ENCODE measurements at regions not wholly inside any gene's neighbourhood (a gene's known extent, or its start where the extent isn't known, plus 50 kb on each side); places are given as distances from the start of the nearest gene placed in this dataset.

GRCh38 chr3:159787794-159788205 lies 200.8 kb upstream of the IL12A start:
- no peak for DNase-seq (ENCODE audit: low read depth in 3 of 3)

GRCh38 chr3:159788291-159788690 lies 200.3 kb upstream of the IL12A start:
- no peak for DNase-seq (ENCODE audit: low read depth in 3 of 3)

- no peak for DNase-seq (ENCODE audit: low read depth in 3 of 3)
Observed at GRCh38 chr3:159789017-159789416, 199.6 kb upstream of the IL12A start.

GRCh38 chr3:159789742-159790635 lies 198.6 kb upstream of the IL12A start:
- DNase-seq (ENCODE audit: low read depth in 3 of 3): no peak

DNA sequence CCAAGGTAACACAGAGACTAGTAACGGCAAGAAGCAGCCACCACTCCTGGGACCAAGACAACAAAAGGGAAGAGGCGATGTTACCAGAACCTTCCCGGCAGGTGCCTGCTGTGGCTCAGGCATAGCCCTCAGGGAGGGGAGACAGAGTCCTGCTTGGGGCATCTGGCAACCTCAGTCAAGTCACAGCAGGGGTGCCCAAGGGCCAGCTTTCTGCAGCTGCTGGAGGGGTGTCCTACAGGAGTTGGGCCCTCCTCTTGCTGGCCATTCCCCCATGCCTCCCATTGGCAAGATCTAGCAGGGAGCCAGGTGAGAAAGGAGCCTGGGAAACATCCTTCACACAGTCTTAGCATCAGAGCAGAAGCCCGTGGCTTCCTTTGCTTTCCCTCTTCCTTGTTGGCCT lies 197.3 kb upstream of the IL12A start:
- no peak for DNase-seq (ENCODE audit: low read depth in 3 of 3)

GRCh38 chr3:159792070-159792469 lies 196.6 kb upstream of the IL12A start:
- DNase-seq (ENCODE audit: low read depth in 3 of 3): no peak

DNA sequence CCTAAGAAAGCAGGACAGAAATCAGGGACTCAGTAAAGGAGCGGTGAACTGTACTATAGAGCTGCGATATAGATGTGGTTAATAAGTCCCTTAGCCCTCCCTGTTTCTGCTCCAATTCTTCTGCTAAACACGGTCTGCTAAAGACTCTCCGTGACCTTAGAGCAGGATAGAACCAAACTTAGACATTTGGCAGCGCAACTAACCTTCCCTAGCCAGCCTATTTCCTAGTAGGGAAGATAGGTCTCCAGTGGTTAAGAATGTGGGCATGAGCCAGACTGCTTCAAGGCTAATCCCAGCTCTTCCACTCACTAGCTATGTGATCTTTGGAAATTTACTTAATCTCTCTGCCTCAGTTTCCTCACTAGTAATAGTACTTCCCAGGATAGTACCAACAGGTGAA lies 193.6 kb upstream of the IL12A start:
- DNase-seq (ENCODE audit: low read depth in 3 of 3): no peak

DNA sequence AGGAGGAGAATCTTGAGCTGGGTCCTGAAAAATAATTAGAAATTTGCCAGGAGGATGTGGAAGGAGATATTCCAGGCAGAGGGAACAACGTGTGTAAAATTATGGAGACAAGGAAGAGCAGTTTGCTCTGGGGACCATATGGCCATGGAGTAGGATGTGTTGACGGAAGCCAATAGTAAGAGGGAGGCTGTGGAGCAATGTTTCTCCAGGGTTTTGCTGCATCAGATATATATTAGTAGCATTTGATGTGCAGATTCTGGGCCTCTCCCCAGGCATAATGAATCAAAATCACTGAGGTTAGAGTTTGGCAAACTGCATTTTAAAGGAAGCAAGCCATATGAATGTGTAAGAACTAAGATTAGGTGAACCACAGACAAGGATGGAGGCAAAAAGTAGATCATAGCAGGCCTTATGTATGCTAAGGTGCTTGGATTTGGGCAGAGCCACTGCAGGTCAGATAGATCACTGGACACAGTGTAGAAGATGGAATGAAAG lies 192.9 kb upstream of the IL12A start:
- no peak for DNase-seq (ENCODE audit: low read depth in 3 of 3)

- DNase-seq (ENCODE audit: low read depth in 3 of 3): no peak
Observed at GRCh38 chr3:159796226-159796625, 192.4 kb upstream of the IL12A start.

DNA sequence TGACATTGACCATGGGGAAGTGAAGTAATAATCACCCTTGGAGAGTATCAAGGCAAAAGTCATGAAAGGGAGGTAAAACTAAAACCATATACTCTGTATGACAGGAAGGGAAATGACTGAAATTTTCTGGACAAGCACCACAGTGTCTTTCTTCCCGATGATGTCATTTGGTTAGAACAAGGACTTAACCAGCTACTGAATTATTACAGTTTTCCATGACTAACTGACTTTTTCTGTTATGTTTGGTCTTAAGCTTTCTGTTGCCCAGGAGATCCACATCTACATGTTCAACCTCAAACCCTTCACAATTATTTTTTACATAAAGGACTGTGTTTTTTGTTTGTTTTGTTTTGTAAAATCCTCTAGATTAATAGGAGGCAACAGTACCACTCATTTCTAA lies 191.9 kb upstream of the IL12A start:
- no peak for DNase-seq (ENCODE audit: low read depth in 3 of 3)

GRCh38 chr3:159797771-159798170 lies 190.9 kb upstream of the IL12A start:
- no peak for DNase-seq (ENCODE audit: low read depth in 3 of 3)

DNA sequence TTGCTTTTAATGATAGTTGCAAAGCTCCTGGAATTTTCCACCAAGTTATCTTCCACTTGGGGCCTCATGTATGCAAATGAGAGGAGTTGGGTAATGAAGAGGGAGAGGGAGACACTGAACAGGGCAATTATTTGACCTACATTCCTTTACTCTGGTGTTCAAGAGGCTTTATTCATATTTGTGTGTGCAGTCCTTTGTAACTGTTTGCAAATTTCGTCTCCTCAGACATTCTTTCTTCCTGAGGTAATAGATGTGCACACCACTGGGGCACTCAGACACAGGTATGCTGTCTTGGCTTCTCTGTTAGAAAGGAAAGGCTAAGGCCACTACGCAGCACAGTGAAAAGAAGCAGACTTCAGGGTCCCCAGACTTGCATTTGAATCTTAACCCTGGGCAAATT lies 189.7 kb upstream of the IL12A start:
- no peak for DNase-seq (ENCODE audit: low read depth in 3 of 3)

- DNase-seq (ENCODE audit: low read depth in 3 of 3): no peak
Observed at GRCh38 chr3:159800434-159801155, 188.0 kb upstream of the IL12A start.

- DNase-seq (ENCODE audit: low read depth in 3 of 3): no peak
Observed at GRCh38 chr3:159802864-159803263, 185.8 kb upstream of the IL12A start.

GRCh38 chr3:159803459-159803858 lies 185.2 kb upstream of the IL12A start:
- no peak for DNase-seq (ENCODE audit: low read depth in 3 of 3)

DNA sequence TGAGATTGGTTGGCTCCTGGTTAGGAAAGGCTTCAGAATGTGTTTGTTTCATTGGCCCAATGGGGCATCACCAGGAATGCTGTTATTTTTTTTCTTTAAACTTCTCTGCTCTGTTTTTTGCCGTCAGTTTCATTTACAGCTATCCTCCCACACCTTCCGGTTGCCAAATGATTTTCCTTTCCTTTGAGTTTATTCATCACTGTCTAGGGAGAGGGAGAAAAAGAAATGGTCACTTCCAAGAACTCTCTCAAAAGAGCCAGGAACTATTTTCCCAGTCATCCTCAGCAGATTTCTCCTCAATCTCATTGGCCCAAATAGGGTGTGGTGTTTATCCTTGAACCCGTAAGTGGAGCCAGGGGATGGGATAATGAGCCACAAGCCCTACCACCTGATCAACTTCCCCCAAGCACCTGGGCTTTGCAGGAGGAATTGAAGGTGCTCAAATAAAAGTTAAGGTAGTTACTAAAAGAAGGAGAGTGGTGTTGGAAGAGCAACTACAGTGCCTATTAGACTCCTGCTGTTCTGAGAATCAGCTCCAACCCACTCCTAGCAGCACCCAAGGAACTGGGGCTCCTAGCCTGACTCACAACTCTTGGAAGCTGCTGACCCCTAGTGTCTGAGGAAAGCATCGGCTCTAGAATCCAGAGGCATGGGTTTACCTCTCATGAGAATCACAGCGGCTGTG lies 183.8 kb upstream of the IL12A start:
- DNase-seq (ENCODE audit: low read depth in 3 of 3): peak; percentile 6 to 13 (median 7)

DNA sequence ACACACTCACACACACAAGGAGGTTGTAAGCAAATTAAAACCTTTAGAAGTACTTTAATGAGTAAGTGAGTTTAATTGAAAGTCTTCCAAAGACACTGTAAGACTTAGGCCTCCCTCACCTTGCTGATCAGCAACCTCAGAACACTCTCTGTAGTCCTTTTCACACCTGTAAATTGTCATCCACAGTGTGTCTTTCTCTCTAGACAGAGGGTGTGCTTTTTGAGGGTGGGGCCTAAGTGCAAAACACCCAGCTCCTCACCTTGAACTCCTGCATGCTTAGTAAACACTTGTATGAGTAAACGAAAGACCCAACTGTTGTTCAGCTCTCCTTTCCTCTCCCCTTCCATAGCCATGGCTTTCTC lies 183.2 kb upstream of the IL12A start:
- DNase-seq (ENCODE audit: low read depth in 3 of 3): no peak

- DNase-seq (ENCODE audit: low read depth in 3 of 3): no peak
Observed at GRCh38 chr3:159806412-159806811, 182.2 kb upstream of the IL12A start.

DNA sequence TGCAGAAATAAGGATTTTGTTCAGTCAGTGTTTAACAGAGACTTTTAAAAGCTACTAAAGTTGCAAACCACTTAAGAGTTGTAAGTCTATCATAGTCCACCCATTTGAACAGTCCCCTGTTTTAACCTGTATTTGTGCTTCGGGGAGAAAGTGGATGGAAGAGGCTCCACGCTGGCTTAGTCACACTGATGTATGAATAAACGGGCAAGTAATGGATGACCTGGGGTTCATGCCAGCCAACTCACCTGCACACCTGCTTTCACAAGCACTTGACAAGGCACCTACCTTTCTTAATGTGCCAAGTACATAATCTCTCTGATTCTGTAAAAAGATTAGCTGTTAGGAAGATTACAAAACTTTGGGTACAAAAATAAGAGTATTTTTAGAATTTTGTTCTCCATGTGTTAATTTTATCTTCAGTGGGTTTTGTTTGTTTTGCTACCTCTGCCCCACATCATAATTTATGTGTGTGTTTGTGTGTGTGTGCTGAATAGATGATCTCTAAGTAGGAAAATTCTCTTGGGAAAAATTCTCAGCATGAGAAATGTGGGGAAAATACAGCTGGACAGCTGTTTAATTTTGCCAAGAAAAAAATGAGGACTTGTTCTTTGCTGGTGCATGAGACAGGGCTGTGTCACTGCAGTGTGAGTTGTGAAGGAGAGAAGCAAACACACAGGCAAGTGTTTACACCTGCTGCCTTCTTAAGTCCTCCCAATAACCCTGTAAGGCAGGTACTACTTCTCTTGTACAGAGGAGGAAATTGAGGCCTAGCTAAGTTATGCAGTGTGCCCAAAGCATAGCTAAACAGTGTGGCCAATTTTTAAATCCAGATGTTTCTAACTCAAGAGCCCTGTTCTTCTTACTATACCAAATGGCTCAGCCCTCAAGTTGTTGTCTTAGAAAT lies 181.2 kb upstream of the IL12A start:
- no peak for DNase-seq (ENCODE audit: low read depth in 3 of 3)

DNA sequence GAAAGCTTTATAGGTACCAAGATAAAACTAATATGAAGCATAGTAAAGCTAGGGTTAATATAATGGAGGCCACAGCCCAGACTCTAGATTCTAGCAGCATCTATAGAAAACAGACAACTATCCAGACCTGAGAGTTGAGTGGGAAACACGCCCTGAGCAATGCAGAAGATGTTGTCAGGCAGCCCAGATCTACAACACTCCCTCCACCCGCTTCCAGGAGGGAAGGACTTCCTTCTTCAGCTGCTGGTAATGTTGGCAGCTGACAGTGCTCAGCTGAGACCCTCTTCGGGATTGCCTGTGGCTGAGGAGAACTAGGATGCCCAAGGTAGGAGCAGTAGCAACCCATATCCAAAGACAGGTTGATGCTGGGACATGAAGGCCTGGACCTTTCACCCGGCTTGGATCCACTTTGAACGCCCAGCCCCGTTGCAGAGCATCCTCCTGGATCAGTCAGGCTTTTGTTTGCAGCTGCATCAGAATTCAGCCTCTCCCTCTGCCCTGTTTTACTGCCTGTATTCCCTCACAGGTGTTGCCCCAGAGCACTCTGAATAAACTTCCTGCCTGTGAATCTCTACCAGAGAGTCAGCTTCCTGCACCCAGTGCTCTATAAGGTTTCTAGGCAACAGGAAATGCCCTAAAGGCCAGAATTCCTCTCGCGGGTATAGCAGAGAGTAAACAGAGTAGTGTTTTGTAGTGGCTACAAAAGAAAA lies 174.7 kb upstream of the IL12A start:
- DNase-seq (ENCODE audit: low read depth in 3 of 3): no peak

DNA sequence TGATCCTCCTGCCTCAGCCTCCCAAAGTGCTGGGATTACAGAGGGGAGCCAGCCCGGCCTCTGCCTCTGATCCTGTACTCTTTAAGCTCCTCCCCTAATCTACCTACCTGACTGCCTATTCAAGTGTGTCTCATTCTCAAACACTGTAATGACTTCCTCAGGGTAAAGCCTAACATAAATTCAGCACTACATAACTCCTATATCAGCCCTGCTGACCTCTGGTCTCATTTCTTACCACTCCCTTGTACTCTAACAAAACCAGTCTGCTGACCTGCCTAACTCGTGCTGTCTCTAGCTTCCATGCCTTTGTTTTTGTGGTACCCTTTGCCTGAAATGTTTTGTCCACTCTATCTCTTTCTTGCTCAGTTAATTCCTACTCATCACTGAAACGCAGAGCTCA lies 172.1 kb upstream of the IL12A start:
- DNase-seq (ENCODE audit: low read depth in 3 of 3): no peak
